Upper lobe of right lung (tissue), 1 donor: ENCODE measurements at regions not wholly inside any gene's neighbourhood (a gene's known extent, or its start where the extent isn't known, plus 50 kb on each side); places are given as distances from the start of the nearest gene placed in this dataset.

Source experiments
- ATAC-seq: fragments of 200-7000 bp; cut with Tn5 transposase; one replicate; pipeline ENCODE4 v1.9.1; 2020; ENCODE audit warnings: mild to moderate bottlenecking, moderate library complexity
- DNase-seq: peaks from one replicate; pipeline ENCODE4 v3.0.0-alpha.2; 2020
- H3K27ac ChIP-seq: fragments of 200-600 bp; one replicate; pipeline ENCODE4 v1.8.0; 2022
- H3K27me3 ChIP-seq: fragments of 200-600 bp; one replicate; pipeline ENCODE4 v1.8.0; 2022; ENCODE audit warnings: mild to moderate bottlenecking
- H3K36me3 ChIP-seq: fragments of 200-600 bp; one replicate; pipeline ENCODE4 v1.8.0; 2022
- H3K4me1 ChIP-seq: fragments of 200-600 bp; one replicate; pipeline ENCODE4 v1.8.0; 2022
- H3K4me3 ChIP-seq: fragments of 200-600 bp; one replicate; pipeline ENCODE4 v1.8.0; 2022; ENCODE audit warnings: mild to moderate bottlenecking
- H3K9me3 ChIP-seq: fragments of 200-600 bp; one replicate; pipeline ENCODE4 v1.8.0; 2022
- CTCF ChIP-seq: fragments of 200-600 bp; IDR thresholded peaks from one replicate; pipeline ENCODE4 v1.8.0; 2022; ENCODE audit warnings: antibody characterized with exemption
- intact Hi-C: fragments of 100-400 bp; cut with DNase I; formaldehyde crosslinking; loops from one replicate; pipeline ENCODE4 v1.11.0; 2022
- donor health status: DM: no; HTN: yes; CAD: no; lungs with severe emphysema.

- H3K27ac ChIP-seq = no peak overlapping the region
- no peaks in the 10 kb centered on the region for H3K27me3 ChIP-seq
- intact Hi-C loops = no loop called here
- no peak for TF ChIP-seq CTCF
- no peaks in the 10 kb centered on the region for H3K36me3 ChIP-seq
- peak; percentile 37 for ATAC-seq
- H3K4me3 ChIP-seq = no peak overlapping the region
- H3K4me1 ChIP-seq = peaks cover 3% of the 10 kb centered on the region
- no peaks in the 10 kb centered on the region for H3K9me3 ChIP-seq
- DNase-seq = no peak
Measured at GRCh38 chr3:171944118-171945016, 95.0 kb upstream of the FNDC3B start.

GRCh38 chr3:171948674-171949073, 90.7 kb upstream of the FNDC3B start:
- TF ChIP-seq CTCF = no peak
- intact Hi-C loops = no loop called here
- DNase-seq = no peak
- Histone ChIP-seq H3K36me3 (no peaks in the 10 kb centered on the region), H3K9me3 (no peaks in the 10 kb centered on the region), H3K4me3 (no peak overlapping the region), H3K4me1 (peaks cover 3% of the 10 kb centered on the region), H3K27ac (no peak overlapping the region), H3K27me3 (no peaks in the 10 kb centered on the region)
- no peak for ATAC-seq

- Histone ChIP-seq H3K27me3 (no peaks in the 10 kb centered on the region), H3K4me1 (peaks cover 3% of the 10 kb centered on the region), H3K36me3 (no peaks in the 10 kb centered on the region), H3K27ac (no peak overlapping the region), H3K4me3 (no peak overlapping the region), H3K9me3 (no peaks in the 10 kb centered on the region)
- ATAC-seq (no peak), DNase-seq (no peak)
- no peak for TF ChIP-seq CTCF
- intact Hi-C loops = no loop called here
Measured at GRCh38 chr3:171949554-171949953, 89.8 kb upstream of the FNDC3B start.

GRCh38 chr3:171950373-171950772, 89.0 kb upstream of the FNDC3B start:
- intact Hi-C loops = no loop called here
- H3K9me3 ChIP-seq = no peaks in the 10 kb centered on the region
- no peaks in the 10 kb centered on the region for H3K27me3 ChIP-seq
- DNase-seq (no peak), ATAC-seq (no peak)
- H3K4me3 ChIP-seq = no peak overlapping the region
- H3K27ac ChIP-seq = no peak overlapping the region
- no peak for TF ChIP-seq CTCF
- no peaks in the 10 kb centered on the region for H3K36me3 ChIP-seq
- no peaks in the 10 kb centered on the region for H3K4me1 ChIP-seq

GRCh38 chr3:171951597-171951996, 87.8 kb upstream of the FNDC3B start:
- Histone ChIP-seq H3K27me3 (no peaks in the 10 kb centered on the region), H3K4me3 (no peak overlapping the region), H3K9me3 (no peaks in the 10 kb centered on the region), H3K4me1 (no peaks in the 10 kb centered on the region), H3K27ac (no peak overlapping the region), H3K36me3 (no peaks in the 10 kb centered on the region)
- no peak for ATAC-seq
- intact Hi-C loops = no loop called here
- no peak for TF ChIP-seq CTCF
- DNase-seq = no peak
